ENCODE measurements at regions not wholly inside any gene's neighbourhood (a gene's known extent, or its start where the extent isn't known, plus 50 kb on each side); places are given as distances from the start of the nearest gene placed in this dataset.
"Not testable (repeated sequence)": the region's sequence is repeated elsewhere in the genome, so short reads cannot be mapped to it uniquely, and the experiment has no call there.

DNA sequence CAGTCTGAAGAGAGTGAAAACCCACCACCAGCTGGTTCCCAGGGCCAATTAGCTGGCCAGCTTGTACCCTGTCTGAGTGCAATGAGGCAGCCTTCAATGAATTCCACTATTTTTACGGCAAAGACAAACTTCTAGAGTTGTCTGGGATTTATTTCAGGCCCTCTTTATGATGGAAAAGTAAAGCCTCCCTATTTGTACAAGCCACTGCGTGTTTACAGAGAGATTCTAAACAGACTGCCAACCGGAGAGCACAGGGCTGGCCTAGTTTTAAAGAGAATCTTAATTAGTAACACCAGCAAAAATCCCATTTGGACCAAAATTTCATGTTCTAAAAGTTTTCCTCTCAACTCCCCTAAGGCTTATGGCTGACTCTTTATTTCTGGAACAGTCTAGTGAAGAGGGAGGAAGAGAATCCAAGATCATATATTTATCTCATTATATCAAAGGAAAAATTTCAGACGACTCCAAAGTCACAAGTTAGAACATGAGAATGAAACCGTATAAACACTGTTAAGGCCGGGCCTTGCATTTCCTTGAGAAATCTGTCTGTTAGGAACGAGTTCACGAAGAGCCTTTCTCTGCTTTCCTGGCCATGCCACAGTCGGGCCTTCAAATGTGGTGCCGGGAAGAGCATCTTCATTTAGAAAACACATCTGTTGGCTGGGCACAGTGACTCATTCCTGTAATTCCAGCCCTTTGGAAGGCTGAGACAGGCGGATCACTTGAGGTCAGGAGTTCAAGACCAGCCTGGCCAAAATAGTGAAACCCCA lies 724.6 kb upstream of the NRP1 start:
- no peak overlapping the region for H3K4me3 ChIP-seq
- DNase-seq (ENCODE audit: low spot score) = peak; percentile 55
- TF ChIP-seq CTCF (IDR thresholded peaks at IDR 0.05) = no peak
- H3K36me3 ChIP-seq = no peaks in the 10 kb centered on the region
- peaks cover 0 to 22% of the 10 kb centered on the region in 2 donors for H3K9me3 ChIP-seq
- H3K27me3 ChIP-seq = no peaks in the 10 kb centered on the region
- H3K4me1 ChIP-seq = no peaks in the 10 kb centered on the region
- H3K27ac ChIP-seq = peak overlapping the region; percentile 2 to 5

DNA sequence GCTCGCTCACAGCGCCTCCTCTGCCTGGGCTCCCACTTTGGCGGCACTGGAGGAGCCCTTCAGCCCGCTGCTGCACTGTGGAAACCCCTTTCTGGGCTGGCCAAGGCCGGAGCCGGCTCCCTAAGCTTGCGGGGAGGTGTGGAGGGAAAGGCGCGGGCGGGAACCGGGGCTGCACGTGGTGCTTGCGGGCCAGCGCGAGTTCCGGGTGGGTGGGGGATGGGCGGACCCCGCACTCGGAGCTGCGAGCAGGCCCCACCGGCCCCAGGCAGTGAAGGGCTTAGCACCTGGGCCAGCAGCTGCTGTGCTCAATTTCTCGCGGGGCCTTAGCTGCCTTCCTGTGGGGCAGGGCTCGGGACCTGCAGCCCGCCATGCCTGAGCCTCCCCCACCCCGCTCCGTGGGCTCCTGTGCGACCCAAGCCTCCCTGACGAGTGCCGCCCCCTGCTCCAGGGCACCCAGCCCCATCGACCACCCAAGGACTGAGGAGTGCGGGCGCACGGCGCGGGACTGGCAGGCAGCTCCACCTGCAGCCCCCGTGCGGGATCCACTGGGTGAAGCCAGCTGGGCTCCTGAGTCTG lies 721.0 kb upstream of the NRP1 start:
- not testable (repeated sequence) for H3K27ac ChIP-seq, H3K36me3 ChIP-seq, H3K4me3 ChIP-seq, H3K27me3 ChIP-seq, H3K4me1 ChIP-seq, H3K9me3 ChIP-seq
- peak; percentile 13 for DNase-seq (ENCODE audit: low spot score)

- Histone ChIP-seq H3K27me3 (no peaks in the 10 kb centered on the region), H3K4me1 (no peaks in the 10 kb centered on the region), H3K4me3 (no peak overlapping the region), H3K27ac (no peak overlapping the region), H3K36me3 (no peaks in the 10 kb centered on the region), H3K9me3 (no peaks in the 10 kb centered on the region)
- TF ChIP-seq CTCF (IDR thresholded peaks at IDR 0.05) = no peak
- DNase-seq (ENCODE audit: low spot score) = peak; percentile 49
Observed at GRCh38 chr10:34049887-34050286, 715.4 kb upstream of the NRP1 start.

DNA sequence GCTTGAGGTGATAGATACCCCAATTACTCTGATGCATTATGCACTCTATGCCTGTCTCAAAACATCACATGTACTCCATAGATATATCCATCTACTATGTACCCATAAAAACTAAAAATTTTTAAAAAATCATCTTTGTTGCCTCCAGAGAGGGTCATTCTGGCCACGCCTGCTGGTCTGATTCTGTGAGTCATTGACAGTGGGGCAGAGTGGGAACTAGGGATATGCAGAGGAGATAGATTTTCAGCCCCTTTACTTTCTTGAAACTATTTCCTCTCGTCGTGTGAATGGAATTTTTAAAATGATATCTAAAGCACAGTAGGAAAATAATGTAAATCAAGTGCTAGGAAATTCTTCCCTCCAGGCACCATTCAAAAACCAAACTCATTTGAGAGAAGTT lies 715.0 kb upstream of the NRP1 start:
- Histone ChIP-seq H3K4me3 (no peak overlapping the region), H3K36me3 (no peaks in the 10 kb centered on the region), H3K27me3 (no peaks in the 10 kb centered on the region), H3K9me3 (no peaks in the 10 kb centered on the region), H3K27ac (no peak overlapping the region), H3K4me1 (no peaks in the 10 kb centered on the region)
- DNase-seq (ENCODE audit: low spot score) = peak; percentile 42
- no peak for TF ChIP-seq CTCF (IDR thresholded peaks at IDR 0.05)

- no peak overlapping the region for H3K4me3 ChIP-seq
- DNase-seq (ENCODE audit: low spot score) = peak; percentile 66
- H3K9me3 ChIP-seq = no peaks in the 10 kb centered on the region
- no peaks in the 10 kb centered on the region for H3K27me3 ChIP-seq
- no peaks in the 10 kb centered on the region for H3K4me1 ChIP-seq
- no peak overlapping the region for H3K27ac ChIP-seq
- no peak for TF ChIP-seq CTCF (IDR thresholded peaks at IDR 0.05)
- no peaks in the 10 kb centered on the region for H3K36me3 ChIP-seq
Observed at GRCh38 chr10:34047389-34047788, 712.9 kb upstream of the NRP1 start.

DNA sequence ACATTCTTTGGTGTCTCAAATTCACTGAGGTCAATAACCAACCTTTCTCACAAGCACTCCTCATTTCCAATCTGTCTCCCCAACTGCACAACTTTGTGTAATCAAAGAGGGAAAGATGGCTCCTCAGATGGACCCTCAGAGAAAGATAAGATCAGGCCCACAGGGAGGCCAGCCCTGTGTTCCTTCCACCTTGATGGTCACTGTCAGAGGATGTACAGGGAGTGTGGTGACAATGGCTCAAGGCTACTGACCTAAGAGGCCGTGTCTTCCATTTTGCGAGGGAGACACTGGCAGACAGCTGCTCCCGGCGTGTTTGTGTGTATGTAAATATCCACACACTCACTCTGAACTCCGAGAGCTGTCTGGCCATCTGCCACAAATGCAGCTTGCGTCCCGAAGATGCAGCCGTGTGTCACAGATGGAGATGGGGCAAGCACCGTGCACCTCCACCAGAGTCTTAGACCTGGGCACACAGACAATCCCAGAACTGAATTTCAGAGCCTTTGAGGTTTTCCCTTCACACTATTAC lies 712.1 kb upstream of the NRP1 start:
- no peak for TF ChIP-seq CTCF (IDR thresholded peaks at IDR 0.05)
- H3K27ac ChIP-seq = no peak overlapping the region
- H3K27me3 ChIP-seq = no peaks in the 10 kb centered on the region
- H3K4me1 ChIP-seq = no peaks in the 10 kb centered on the region
- no peaks in the 10 kb centered on the region for H3K9me3 ChIP-seq
- H3K36me3 ChIP-seq = no peaks in the 10 kb centered on the region
- no peak for DNase-seq (ENCODE audit: low spot score)
- no peak overlapping the region for H3K4me3 ChIP-seq

Measured in right atrium auricular region (tissue), 2 donors.